Liver (tissue), 8 donors: ENCODE measurements at regions not wholly inside any gene's neighbourhood (a gene's known extent, or its start where the extent isn't known, plus 50 kb on each side); places are given as distances from the start of the nearest gene placed in this dataset.

ENCODE experiments used
- DNase-seq: peaks from one replicate; pipeline ENCODE4 v3.0.0-alpha.2; 2017; ENCODE audit warnings: low spot score
- H3K27ac ChIP-seq, 2 donors: one replicate each; pipeline ENCODE4 v1.7.0; 2013; ENCODE audit warnings: inconsistent platforms in 2 of 2, low read length in 2 of 2, control low read depth in 1 of 2, low read depth in 1 of 2, mild to moderate bottlenecking in 1 of 2
- H3K27me3 ChIP-seq, 4 donors: one replicate each; pipeline versions ENCODE4 v1.6.1 to v1.7.0; 2013; ENCODE audit warnings: low read length in 3 of 4, inconsistent platforms in 1 of 4, mild to moderate bottlenecking in 1 of 4, moderate library complexity in 1 of 4; ENCODE audit not compliant: control insufficient read depth in 4 of 4, insufficient read depth in 4 of 4
- H3K36me3 ChIP-seq, 4 donors: one replicate each; pipeline versions ENCODE4 v1.6.1 to v1.7.0; 2013; ENCODE audit warnings: low read length in 3 of 4, mild to moderate bottlenecking in 3 of 4, low read depth in 1 of 4, moderate library complexity in 1 of 4; ENCODE audit not compliant: control insufficient read depth in 4 of 4, insufficient read depth in 3 of 4
- H3K4me1 ChIP-seq, 4 donors: one replicate each; pipeline versions ENCODE4 v1.6.1 to v1.7.0; 2013; ENCODE audit warnings: low read length in 3 of 4, mild to moderate bottlenecking in 3 of 4, moderate library complexity in 1 of 4; ENCODE audit not compliant: control insufficient read depth in 4 of 4, insufficient read depth in 4 of 4
- H3K4me3 ChIP-seq, 3 donors: one replicate each; pipeline versions ENCODE4 v1.6.1 to v1.7.0; 2013; ENCODE audit warnings: low read length in 3 of 3, control low read depth in 1 of 3, low read depth in 1 of 3, mild to moderate bottlenecking in 1 of 3
- H3K9ac ChIP-seq, 2 donors: one replicate each; pipeline ENCODE4 v1.7.0; 2013; ENCODE audit warnings: low read length in 2 of 2, mild to moderate bottlenecking in 2 of 2, moderate library complexity in 2 of 2, control low read depth in 1 of 2, low read depth in 1 of 2
- H3K9me3 ChIP-seq, 4 donors: one replicate each; pipeline versions ENCODE4 v1.6.1 to v1.7.0; 2013; ENCODE audit warnings: low read length in 3 of 4; ENCODE audit not compliant: control insufficient read depth in 4 of 4
- EGR1 ChIP-seq, 2 donors: IDR thresholded peaks; 2 replicates each; pipeline ENCODE4 v1.6.1; 2016 to 2018; ENCODE audit warnings: antibody characterized with exemption in 2 of 2, low read depth in 2 of 2
- GABPA ChIP-seq, 2 donors: IDR thresholded peaks in 1 of 2; conservative IDR thresholded peaks in 1 of 2; 2 replicates each; pipeline ENCODE4 v1.6.1; 2016; ENCODE audit warnings: antibody characterized with exemption in 2 of 2, mild to moderate bottlenecking in 1 of 2, moderate library complexity in 1 of 2
- HNF4G ChIP-seq: IDR thresholded peaks from 2 replicates; pipeline ENCODE4 v1.6.1; 2016; ENCODE audit warnings: antibody characterized with exemption
- JUND ChIP-seq, 2 donors: IDR thresholded peaks; 2 replicates each; pipeline ENCODE4 v1.6.1; 2016; ENCODE audit warnings: antibody characterized with exemption in 2 of 2
- NR2F2 ChIP-seq: IDR thresholded peaks from 2 replicates; pipeline ENCODE4 v1.6.1; 2016; ENCODE audit warnings: antibody characterized with exemption
- SP1 ChIP-seq: IDR thresholded peaks from 2 replicates; pipeline ENCODE4 v1.6.1; 2018; ENCODE audit warnings: antibody characterized with exemption, mild to moderate bottlenecking
- YY1 ChIP-seq: IDR thresholded peaks from 2 replicates; pipeline ENCODE4 v1.6.1; 2016; ENCODE audit warnings: antibody characterized with exemption, mild to moderate bottlenecking
- WGBS: extraction: QIAGEN DNeasy Blood & Tissue Kit; methylation state at CpG from one replicate; pipeline ENCODE4 v1.1.7; 2013; 5-methylcytosine and 5-hydroxymethylcytosine counted together
- TF ChIP-seq, protein P1 (sequence below): IDR thresholded peaks from 2 replicates; pipeline ENCODE4 v1.6.1; 2016; ENCODE audit warnings: antibody characterized with exemption, mild to moderate bottlenecking
- TF ChIP-seq, protein P2 (sequence below): IDR thresholded peaks from 2 replicates; pipeline ENCODE4 v1.6.1; 2016; ENCODE audit warnings: antibody characterized with exemption
- TF ChIP-seq, protein P3 (sequence below): IDR thresholded peaks from 2 replicates; pipeline ENCODE4 v1.6.1; 2016; ENCODE audit warnings: antibody characterized with exemption
- TF ChIP-seq, protein P4 (sequence below): IDR thresholded peaks from 2 replicates; pipeline ENCODE4 v1.6.1; 2016; ENCODE audit warnings: antibody characterized with exemption
- TF ChIP-seq, protein P5 (sequence below): fragments of 150-350 bp; IDR thresholded peaks from 2 replicates; pipeline ENCODE4 v1.5.1; 2017; ENCODE audit warnings: improper control_type of control experiment, low read depth, low read length; ENCODE audit not compliant: missing input control
- donor health status: healthy.
- donor health status: healthy.
- donor health status: healthy.
- donor health status: healthy.
- donor health status: healthy.

DNA sequence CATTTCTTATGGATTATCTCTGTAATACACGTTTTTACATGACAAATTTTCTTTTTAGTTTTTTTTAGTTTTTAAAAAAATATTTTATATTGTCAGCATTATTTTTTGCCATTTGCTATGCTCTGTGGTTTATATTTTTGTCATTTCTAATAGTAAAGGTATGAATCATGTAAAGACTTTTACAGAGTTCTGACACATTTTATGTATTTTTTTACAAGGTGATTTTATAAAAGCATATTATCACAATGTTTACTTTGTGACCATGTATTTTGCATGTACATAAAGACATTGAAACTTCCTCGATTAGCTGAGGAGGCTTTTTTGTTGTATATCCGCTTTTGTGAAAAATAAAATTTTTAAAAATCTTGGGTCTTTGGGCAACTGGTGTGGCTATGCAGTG, 1705.1 kb downstream of the PCDH7 start (continued):
- TF ChIP-seq, protein P1, sequence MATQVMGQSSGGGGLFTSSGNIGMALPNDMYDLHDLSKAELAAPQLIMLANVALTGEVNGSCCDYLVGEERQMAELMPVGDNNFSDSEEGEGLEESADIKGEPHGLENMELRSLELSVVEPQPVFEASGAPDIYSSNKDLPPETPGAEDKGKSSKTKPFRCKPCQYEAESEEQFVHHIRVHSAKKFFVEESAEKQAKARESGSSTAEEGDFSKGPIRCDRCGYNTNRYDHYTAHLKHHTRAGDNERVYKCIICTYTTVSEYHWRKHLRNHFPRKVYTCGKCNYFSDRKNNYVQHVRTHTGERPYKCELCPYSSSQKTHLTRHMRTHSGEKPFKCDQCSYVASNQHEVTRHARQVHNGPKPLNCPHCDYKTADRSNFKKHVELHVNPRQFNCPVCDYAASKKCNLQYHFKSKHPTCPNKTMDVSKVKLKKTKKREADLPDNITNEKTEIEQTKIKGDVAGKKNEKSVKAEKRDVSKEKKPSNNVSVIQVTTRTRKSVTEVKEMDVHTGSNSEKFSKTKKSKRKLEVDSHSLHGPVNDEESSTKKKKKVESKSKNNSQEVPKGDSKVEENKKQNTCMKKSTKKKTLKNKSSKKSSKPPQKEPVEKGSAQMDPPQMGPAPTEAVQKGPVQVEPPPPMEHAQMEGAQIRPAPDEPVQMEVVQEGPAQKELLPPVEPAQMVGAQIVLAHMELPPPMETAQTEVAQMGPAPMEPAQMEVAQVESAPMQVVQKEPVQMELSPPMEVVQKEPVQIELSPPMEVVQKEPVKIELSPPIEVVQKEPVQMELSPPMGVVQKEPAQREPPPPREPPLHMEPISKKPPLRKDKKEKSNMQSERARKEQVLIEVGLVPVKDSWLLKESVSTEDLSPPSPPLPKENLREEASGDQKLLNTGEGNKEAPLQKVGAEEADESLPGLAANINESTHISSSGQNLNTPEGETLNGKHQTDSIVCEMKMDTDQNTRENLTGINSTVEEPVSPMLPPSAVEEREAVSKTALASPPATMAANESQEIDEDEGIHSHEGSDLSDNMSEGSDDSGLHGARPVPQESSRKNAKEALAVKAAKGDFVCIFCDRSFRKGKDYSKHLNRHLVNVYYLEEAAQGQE, result no peak

DNA sequence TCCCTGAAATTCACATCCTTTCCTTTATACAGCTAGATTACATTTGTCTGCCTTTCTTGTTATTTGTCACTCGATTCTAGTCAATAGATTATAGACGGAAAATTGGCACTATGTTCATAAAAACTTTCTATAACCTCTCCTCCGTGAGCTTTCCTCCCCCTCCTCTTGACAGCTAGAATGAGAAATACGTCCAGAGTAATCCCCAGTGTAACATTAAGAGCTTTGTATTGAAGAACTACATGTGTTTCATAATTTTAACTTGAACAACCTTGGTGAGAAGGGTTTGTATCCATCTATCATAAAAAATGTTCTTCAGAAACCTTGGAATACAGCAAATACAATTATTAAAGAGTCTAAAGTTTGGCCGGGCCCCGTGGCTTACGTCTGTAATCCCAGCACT, 1707.4 kb downstream of the PCDH7 start:
- Histone ChIP-seq H3K27ac (no peak overlapping the region), H3K4me1 (no peaks in the 10 kb centered on the region), H3K9me3 (peaks cover 0 to 3% (median 2%) of the 10 kb centered on the region in 4 donors), H3K36me3 (no peaks in the 10 kb centered on the region), H3K4me3 (no peak overlapping the region), H3K27me3 (peaks cover 0 to 4% (median 0%) of the 10 kb centered on the region in 4 donors), H3K9ac (no peak overlapping the region)
- DNase-seq, result no peak
- TF ChIP-seq, protein P2, sequence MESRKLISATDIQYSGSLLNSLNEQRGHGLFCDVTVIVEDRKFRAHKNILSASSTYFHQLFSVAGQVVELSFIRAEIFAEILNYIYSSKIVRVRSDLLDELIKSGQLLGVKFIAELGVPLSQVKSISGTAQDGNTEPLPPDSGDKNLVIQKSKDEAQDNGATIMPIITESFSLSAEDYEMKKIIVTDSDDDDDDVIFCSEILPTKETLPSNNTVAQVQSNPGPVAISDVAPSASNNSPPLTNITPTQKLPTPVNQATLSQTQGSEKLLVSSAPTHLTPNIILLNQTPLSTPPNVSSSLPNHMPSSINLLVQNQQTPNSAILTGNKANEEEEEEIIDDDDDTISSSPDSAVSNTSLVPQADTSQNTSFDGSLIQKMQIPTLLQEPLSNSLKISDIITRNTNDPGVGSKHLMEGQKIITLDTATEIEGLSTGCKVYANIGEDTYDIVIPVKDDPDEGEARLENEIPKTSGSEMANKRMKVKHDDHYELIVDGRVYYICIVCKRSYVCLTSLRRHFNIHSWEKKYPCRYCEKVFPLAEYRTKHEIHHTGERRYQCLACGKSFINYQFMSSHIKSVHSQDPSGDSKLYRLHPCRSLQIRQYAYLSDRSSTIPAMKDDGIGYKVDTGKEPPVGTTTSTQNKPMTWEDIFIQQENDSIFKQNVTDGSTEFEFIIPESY, result no peak
- TF ChIP-seq HNF4G (no peak), JUND (IDR thresholded peaks at IDR 0.05) (no peak)
- 70% methylated on average over 7 of the region's 7 CpGs for WGBS

DNA sequence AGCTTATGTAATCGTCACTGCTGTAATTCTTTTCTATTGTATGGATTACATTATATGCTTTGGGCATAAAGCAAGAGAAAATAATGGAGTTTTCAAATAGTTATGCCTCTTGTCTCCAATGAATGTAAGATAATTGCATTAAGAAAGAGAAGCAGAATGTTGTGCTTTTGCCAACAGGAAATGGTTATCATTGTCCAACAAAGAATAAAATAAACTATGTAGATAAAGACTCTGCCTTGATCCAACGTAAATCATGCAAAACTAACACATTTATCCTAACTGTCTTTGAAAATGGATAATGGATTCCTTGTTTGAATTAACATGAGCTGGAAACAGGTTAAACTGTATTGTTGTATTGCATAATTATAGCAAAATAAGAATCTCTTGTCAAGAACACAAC, 1709.0 kb downstream of the PCDH7 start:
- no peak overlapping the region for H3K9ac ChIP-seq
- no peaks in the 10 kb centered on the region for H3K9me3 ChIP-seq
- no peaks in the 10 kb centered on the region for H3K36me3 ChIP-seq
- TF ChIP-seq SP1, result no peak
- TF ChIP-seq, protein P3, sequence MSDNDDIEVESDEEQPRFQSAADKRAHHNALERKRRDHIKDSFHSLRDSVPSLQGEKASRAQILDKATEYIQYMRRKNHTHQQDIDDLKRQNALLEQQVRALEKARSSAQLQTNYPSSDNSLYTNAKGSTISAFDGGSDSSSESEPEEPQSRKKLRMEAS, result no peak
- TF ChIP-seq, protein P4, sequence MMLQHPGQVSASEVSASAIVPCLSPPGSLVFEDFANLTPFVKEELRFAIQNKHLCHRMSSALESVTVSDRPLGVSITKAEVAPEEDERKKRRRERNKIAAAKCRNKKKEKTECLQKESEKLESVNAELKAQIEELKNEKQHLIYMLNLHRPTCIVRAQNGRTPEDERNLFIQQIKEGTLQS, result no peak
- TF ChIP-seq, protein P5, sequence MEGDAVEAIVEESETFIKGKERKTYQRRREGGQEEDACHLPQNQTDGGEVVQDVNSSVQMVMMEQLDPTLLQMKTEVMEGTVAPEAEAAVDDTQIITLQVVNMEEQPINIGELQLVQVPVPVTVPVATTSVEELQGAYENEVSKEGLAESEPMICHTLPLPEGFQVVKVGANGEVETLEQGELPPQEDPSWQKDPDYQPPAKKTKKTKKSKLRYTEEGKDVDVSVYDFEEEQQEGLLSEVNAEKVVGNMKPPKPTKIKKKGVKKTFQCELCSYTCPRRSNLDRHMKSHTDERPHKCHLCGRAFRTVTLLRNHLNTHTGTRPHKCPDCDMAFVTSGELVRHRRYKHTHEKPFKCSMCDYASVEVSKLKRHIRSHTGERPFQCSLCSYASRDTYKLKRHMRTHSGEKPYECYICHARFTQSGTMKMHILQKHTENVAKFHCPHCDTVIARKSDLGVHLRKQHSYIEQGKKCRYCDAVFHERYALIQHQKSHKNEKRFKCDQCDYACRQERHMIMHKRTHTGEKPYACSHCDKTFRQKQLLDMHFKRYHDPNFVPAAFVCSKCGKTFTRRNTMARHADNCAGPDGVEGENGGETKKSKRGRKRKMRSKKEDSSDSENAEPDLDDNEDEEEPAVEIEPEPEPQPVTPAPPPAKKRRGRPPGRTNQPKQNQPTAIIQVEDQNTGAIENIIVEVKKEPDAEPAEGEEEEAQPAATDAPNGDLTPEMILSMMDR, result no peak
- no peak for TF ChIP-seq YY1
- no peak for TF ChIP-seq JUND (IDR thresholded peaks at IDR 0.05)
- no peak for TF ChIP-seq GABPA (IDR thresholded peaks at IDR 0.05 in 1 of 2, conservative IDR thresholded peaks at IDR 0.05 in 1 of 2)
- TF ChIP-seq, protein P1, result no peak
- TF ChIP-seq NR2F2, result no peak
- no peak for TF ChIP-seq EGR1 (IDR thresholded peaks at IDR 0.05; ENCODE audit: low read depth in 2 of 2)
- H3K4me1 ChIP-seq, result no peaks in the 10 kb centered on the region
- H3K27me3 ChIP-seq, result peaks cover 0 to 4% (median 0%) of the 10 kb centered on the region in 4 donors
- no peak overlapping the region for H3K4me3 ChIP-seq
- no peak for DNase-seq
- WGBS, result 57% methylated on average over 2 of the region's 2 CpGs
- H3K27ac ChIP-seq, result no peak overlapping the region
